ENCODE measurements at regions not wholly inside any gene's neighbourhood (a gene's known extent, or its start where the extent isn't known, plus 50 kb on each side); places are given as distances from the start of the nearest gene placed in this dataset.

GRCh38 chr14:56996721-56997399 lies 186.6 kb upstream of the OTX2 start:
- TF ChIP-seq CTCF (IDR thresholded peaks at IDR 0.05) = no peak
- TF ChIP-seq POLR2A (IDR thresholded peaks at IDR 0.05) = no peak

Measured in right lobe of liver (tissue), 4 donors.